ENCODE measurements at regions not wholly inside any gene's neighbourhood (a gene's known extent, or its start where the extent isn't known, plus 50 kb on each side); places are given as distances from the start of the nearest gene placed in this dataset.

- no peak for TF ChIP-seq SIN3A (IDR thresholded peaks at IDR 0.05; ENCODE audit: borderline replicate concordance, insufficient read depth, low read length)
- TF ChIP-seq, protein P1, sequence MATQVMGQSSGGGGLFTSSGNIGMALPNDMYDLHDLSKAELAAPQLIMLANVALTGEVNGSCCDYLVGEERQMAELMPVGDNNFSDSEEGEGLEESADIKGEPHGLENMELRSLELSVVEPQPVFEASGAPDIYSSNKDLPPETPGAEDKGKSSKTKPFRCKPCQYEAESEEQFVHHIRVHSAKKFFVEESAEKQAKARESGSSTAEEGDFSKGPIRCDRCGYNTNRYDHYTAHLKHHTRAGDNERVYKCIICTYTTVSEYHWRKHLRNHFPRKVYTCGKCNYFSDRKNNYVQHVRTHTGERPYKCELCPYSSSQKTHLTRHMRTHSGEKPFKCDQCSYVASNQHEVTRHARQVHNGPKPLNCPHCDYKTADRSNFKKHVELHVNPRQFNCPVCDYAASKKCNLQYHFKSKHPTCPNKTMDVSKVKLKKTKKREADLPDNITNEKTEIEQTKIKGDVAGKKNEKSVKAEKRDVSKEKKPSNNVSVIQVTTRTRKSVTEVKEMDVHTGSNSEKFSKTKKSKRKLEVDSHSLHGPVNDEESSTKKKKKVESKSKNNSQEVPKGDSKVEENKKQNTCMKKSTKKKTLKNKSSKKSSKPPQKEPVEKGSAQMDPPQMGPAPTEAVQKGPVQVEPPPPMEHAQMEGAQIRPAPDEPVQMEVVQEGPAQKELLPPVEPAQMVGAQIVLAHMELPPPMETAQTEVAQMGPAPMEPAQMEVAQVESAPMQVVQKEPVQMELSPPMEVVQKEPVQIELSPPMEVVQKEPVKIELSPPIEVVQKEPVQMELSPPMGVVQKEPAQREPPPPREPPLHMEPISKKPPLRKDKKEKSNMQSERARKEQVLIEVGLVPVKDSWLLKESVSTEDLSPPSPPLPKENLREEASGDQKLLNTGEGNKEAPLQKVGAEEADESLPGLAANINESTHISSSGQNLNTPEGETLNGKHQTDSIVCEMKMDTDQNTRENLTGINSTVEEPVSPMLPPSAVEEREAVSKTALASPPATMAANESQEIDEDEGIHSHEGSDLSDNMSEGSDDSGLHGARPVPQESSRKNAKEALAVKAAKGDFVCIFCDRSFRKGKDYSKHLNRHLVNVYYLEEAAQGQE (IDR thresholded peaks at IDR 0.05; ENCODE audit: insufficient read depth in 1 of 2, low read depth in 2 of 2, low read length in 2 of 2), result no peak
Measured at GRCh38 chr5:97544678-97545077, 361.6 kb upstream of the RIOK2 start.
